PFSK-1 (cell line): ENCODE measurements at regions not wholly inside any gene's neighbourhood (a gene's known extent, or its start where the extent isn't known, plus 50 kb on each side); places are given as distances from the start of the nearest gene placed in this dataset.

Experiments used
- FOXP2 ChIP-seq: optimal IDR thresholded peaks from 2 replicates; pipeline ENCODE3; 2011; ENCODE audit warnings: borderline replicate concordance, control low read depth, inconsistent platforms; ENCODE audit not compliant: insufficient read depth; ENCODE audit errors: extremely low read length, extremely low read depth
- POLR2AphosphoS5 ChIP-seq: IDR thresholded peaks from 2 replicates; pipeline ENCODE4 v1.6.1; 2012; ENCODE audit warnings: low read depth, mild to moderate bottlenecking, control low read depth, low read length, moderate library complexity
- REST ChIP-seq, 2 experiments: IDR thresholded peaks; 2 replicates each; pipeline versions ENCODE4 v1.6.1 to v1.8.0; 2011 to 2012; ENCODE audit warnings: low read depth in 2 of 2, low read length in 2 of 2, control low read depth in 1 of 2, inconsistent platforms in 1 of 2, mild to moderate bottlenecking in 1 of 2, moderate library complexity in 1 of 2; ENCODE audit not compliant: insufficient read depth in 1 of 2
- SIN3A ChIP-seq: IDR thresholded peaks from 2 replicates; pipeline ENCODE4 v1.6.1; 2012; ENCODE audit warnings: mild to moderate bottlenecking, low read length, moderate library complexity, borderline replicate concordance; ENCODE audit not compliant: insufficient read depth
- TAF1 ChIP-seq: IDR thresholded peaks from 2 replicates; pipeline ENCODE4 v1.6.1; 2012; ENCODE audit warnings: low read length, control low read depth, borderline replicate concordance; ENCODE audit not compliant: insufficient read depth

DNA sequence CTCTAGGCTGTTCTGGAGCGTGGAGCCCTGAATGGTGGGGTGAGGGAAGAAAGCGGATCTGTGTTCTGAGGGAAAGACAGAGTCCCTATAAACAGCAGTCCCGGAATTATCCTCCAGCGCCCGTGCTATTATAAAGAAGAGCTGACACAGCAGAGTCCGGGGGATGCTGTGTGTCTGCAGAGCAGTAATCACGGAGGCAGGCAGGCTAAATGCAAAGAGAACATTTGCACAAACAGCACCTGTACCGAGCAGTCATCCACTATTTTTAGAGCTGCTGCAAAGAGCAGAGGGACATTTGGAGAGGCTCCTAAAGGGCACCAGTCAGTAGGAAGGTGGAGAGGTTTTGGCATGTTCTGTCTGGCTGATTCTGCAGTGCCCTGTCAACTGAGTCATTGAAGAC is 293.8 kb upstream of the SLC14A2 start:
- TF ChIP-seq TAF1 (no peak), POLR2AphosphoS5 (no peak), SIN3A (no peak), REST (IDR thresholded peaks at IDR 0.05; ENCODE audit: insufficient read depth in 1 of 2, low read depth in 2 of 2, low read length in 2 of 2) (no peak), FOXP2 (no peak)
